ENCODE measurements at regions not wholly inside any gene's neighbourhood (a gene's known extent, or its start where the extent isn't known, plus 50 kb on each side); places are given as distances from the start of the nearest gene placed in this dataset.

DNA sequence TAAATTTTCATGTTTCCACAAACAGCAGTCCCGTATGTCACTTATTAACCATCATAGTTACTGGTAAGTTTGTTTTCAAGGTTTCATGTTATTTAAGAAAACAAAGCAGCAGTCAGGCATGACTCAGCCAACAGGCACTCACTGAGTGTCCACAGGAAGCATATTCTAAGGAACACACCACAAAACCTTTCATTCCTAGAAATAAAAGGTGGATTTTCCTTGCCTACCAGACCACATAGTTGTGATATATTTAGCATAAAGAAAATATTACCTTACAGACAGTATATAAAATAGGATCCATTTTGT lies 143.3 kb upstream of the AVPR1A start:
- peaks cover 3% of the 10 kb centered on the region for H3K9me3 Mint-ChIP-seq
- no peak overlapping the region for H3K4me3 Mint-ChIP-seq
- no peak for TF ChIP-seq CTCF (conservative IDR thresholded peaks at IDR 0.05)
- H3K27ac Mint-ChIP-seq (ENCODE audit: unreplicated experiment), result no peak overlapping the region
- peaks cover 3% of the 10 kb centered on the region for H3K4me1 Mint-ChIP-seq
- peaks cover 4% of the 10 kb centered on the region for H3K27me3 Mint-ChIP-seq (ENCODE audit: low read depth)
- no peaks in the 10 kb centered on the region for H3K36me3 Mint-ChIP-seq (ENCODE audit: low read depth)
- no peak for DNase-seq (ENCODE audit: low read depth, low spot score)

DNA sequence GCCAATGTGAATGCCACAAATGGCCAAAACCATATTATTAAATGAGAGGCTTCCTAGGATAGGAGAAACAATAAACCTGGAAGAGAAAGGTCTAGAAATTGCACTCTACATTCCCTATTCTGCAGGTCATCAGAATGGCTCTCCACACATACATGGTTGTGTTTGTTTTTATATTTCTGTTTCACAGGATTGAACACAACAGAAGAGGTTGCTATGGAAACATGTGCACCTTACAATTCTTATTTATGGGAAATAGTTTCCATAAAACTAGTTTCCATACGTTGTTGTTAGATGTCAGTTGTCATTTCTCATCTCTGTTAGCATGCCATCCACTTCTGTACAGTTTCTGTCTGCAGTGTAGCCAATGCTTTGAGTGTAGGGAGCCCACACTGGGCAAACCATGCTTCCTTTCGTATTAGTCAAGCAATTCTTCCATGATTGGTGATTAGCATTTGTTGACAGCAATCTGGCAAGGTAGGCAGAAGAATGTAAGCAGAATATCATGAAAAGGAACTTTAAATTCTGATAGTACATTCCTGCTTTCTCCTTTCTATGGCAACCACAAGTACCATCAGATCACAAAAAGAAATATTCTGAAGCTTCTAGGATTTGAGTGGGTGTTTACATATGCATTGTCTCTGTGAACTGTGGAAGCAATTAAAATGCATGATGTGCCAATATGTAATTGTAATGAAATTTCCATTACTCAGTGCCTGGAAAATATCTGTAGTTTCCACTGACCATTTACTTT lies 141.6 kb upstream of the AVPR1A start:
- DNase-seq (ENCODE audit: low read depth, low spot score), result no peak
- peaks cover 3% of the 10 kb centered on the region for H3K4me1 Mint-ChIP-seq
- no peak overlapping the region for H3K27ac Mint-ChIP-seq (ENCODE audit: unreplicated experiment)
- peaks cover 3% of the 10 kb centered on the region for H3K9me3 Mint-ChIP-seq
- no peak for TF ChIP-seq CTCF (conservative IDR thresholded peaks at IDR 0.05)
- no peaks in the 10 kb centered on the region for H3K36me3 Mint-ChIP-seq (ENCODE audit: low read depth)
- H3K27me3 Mint-ChIP-seq (ENCODE audit: low read depth), result peaks cover 4% of the 10 kb centered on the region
- H3K4me3 Mint-ChIP-seq, result no peak overlapping the region

GRCh38 chr12:63276537-63277365 lies 125.8 kb upstream of the AVPR1A start:
- no peak overlapping the region for H3K4me3 Mint-ChIP-seq
- no peaks in the 10 kb centered on the region for H3K27me3 Mint-ChIP-seq (ENCODE audit: low read depth)
- no peaks in the 10 kb centered on the region for H3K36me3 Mint-ChIP-seq (ENCODE audit: low read depth)
- no peaks in the 10 kb centered on the region for H3K9me3 Mint-ChIP-seq
- H3K27ac Mint-ChIP-seq (ENCODE audit: unreplicated experiment), result no peak overlapping the region
- peak; percentile 81 for TF ChIP-seq CTCF (conservative IDR thresholded peaks at IDR 0.05)
- peak; percentile 39 for DNase-seq (ENCODE audit: low read depth, low spot score)
- H3K4me1 Mint-ChIP-seq, result no peaks in the 10 kb centered on the region

GRCh38 chr12:63266988-63267387 lies 116.0 kb upstream of the AVPR1A start:
- no peaks in the 10 kb centered on the region for H3K4me1 Mint-ChIP-seq
- TF ChIP-seq CTCF (conservative IDR thresholded peaks at IDR 0.05), result no peak
- H3K36me3 Mint-ChIP-seq (ENCODE audit: low read depth), result no peaks in the 10 kb centered on the region
- H3K4me3 Mint-ChIP-seq, result no peak overlapping the region
- no peaks in the 10 kb centered on the region for H3K27me3 Mint-ChIP-seq (ENCODE audit: low read depth)
- DNase-seq (ENCODE audit: low read depth, low spot score), result no peak
- no peak overlapping the region for H3K27ac Mint-ChIP-seq (ENCODE audit: unreplicated experiment)
- peaks cover 14% of the 10 kb centered on the region for H3K9me3 Mint-ChIP-seq

- no peaks in the 10 kb centered on the region for H3K36me3 Mint-ChIP-seq (ENCODE audit: low read depth)
- no peak for DNase-seq (ENCODE audit: low read depth, low spot score)
- TF ChIP-seq CTCF (conservative IDR thresholded peaks at IDR 0.05), result no peak
- no peaks in the 10 kb centered on the region for H3K4me1 Mint-ChIP-seq
- H3K27me3 Mint-ChIP-seq (ENCODE audit: low read depth), result no peaks in the 10 kb centered on the region
- no peak overlapping the region for H3K4me3 Mint-ChIP-seq
- H3K9me3 Mint-ChIP-seq, result peaks cover 14% of the 10 kb centered on the region
- no peak overlapping the region for H3K27ac Mint-ChIP-seq (ENCODE audit: unreplicated experiment)
Observed at GRCh38 chr12:63264629-63265028, 113.6 kb upstream of the AVPR1A start.

Measured in neural crest cell (in vitro differentiated cells).